Ishikawa (cell line): ENCODE measurements at regions not wholly inside any gene's neighbourhood (a gene's known extent, or its start where the extent isn't known, plus 50 kb on each side); places are given as distances from the start of the nearest gene placed in this dataset.

Experiments used
- CREB1 ChIP-seq: IDR thresholded peaks from 2 replicates; pipeline ENCODE4 v1.6.1; 2012; ENCODE audit warnings: low read depth
- EP300 ChIP-seq: IDR thresholded peaks from 2 replicates; pipeline ENCODE4 v1.6.1; 2012; ENCODE audit warnings: borderline replicate concordance
- FOXM1 ChIP-seq: IDR thresholded peaks from 2 replicates; pipeline ENCODE4 v1.6.1; 2012; ENCODE audit warnings: low read depth, borderline replicate concordance
- RAD21 ChIP-seq: IDR thresholded peaks from 2 replicates; pipeline ENCODE4 v1.6.1; 2012; ENCODE audit warnings: low read depth
- TCF12 ChIP-seq: IDR thresholded peaks from 2 replicates; pipeline ENCODE4 v1.6.1; 2012; ENCODE audit warnings: low read depth
- TF ChIP-seq, protein P1 (sequence below): IDR thresholded peaks from 2 replicates; pipeline ENCODE4 v1.6.1; 2012
- TF ChIP-seq, protein P2 (sequence below): IDR thresholded peaks from 2 replicates; pipeline ENCODE4 v1.6.1; 2012

DNA sequence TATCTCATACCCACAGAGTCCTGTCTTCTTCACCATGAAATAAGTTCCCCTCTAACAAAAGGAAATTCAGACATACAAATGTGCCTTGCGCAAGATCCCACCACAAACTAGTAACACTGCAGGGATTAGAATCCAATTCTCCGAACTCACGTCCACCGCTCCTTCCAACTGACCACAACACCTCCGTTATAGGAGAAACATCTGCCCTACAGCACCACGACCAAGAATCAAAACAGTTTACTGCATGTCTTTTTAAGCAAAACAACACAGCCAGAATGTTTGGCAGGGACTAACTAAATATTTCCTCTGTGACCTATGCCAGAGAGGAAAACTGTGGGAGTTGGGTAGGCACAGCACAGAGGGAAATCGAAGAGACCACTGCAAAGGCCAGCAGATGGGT, 72.7 kb upstream of the AKIP1 start:
- TF ChIP-seq CREB1 (no peak), TCF12 (no peak), FOXM1 (no peak), EP300 (no peak), RAD21 (no peak)
- TF ChIP-seq, protein P1, sequence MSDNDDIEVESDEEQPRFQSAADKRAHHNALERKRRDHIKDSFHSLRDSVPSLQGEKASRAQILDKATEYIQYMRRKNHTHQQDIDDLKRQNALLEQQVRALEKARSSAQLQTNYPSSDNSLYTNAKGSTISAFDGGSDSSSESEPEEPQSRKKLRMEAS, result no peak
- TF ChIP-seq, protein P2, sequence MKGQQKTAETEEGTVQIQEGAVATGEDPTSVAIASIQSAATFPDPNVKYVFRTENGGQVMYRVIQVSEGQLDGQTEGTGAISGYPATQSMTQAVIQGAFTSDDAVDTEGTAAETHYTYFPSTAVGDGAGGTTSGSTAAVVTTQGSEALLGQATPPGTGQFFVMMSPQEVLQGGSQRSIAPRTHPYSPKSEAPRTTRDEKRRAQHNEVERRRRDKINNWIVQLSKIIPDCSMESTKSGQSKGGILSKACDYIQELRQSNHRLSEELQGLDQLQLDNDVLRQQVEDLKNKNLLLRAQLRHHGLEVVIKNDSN, result no peak
